Spinal cord (tissue), 9 donors: ENCODE measurements at regions not wholly inside any gene's neighbourhood (a gene's known extent, or its start where the extent isn't known, plus 50 kb on each side); places are given as distances from the start of the nearest gene placed in this dataset.

Source experiments
- DNase-seq, 6 donors: peaks; one replicate each; pipeline versions ENCODE4 v3.0.0 to v3.0.0-alpha.2; 2013 to 2015; ENCODE audit warnings: low spot score in 6 of 6, low read depth in 4 of 6
- H3K27ac ChIP-seq: one replicate; pipeline ENCODE4 v1.5.1; 2013; ENCODE audit warnings: low read depth, low read length, control low read depth
- H3K27me3 ChIP-seq: one replicate; pipeline ENCODE4 v1.6.1; 2013; ENCODE audit warnings: low read length; ENCODE audit not compliant: control insufficient read depth, insufficient read depth
- H3K36me3 ChIP-seq: one replicate; pipeline ENCODE4 v1.6.1; 2013; ENCODE audit warnings: low read length; ENCODE audit not compliant: control insufficient read depth, insufficient read depth
- H3K4me1 ChIP-seq: one replicate; pipeline ENCODE4 v1.6.1; 2013; ENCODE audit warnings: low read length; ENCODE audit not compliant: control insufficient read depth, insufficient read depth
- H3K4me3 ChIP-seq: one replicate; pipeline ENCODE4 v1.5.1; 2013; ENCODE audit warnings: low read depth, low read length, control low read depth
- H3K9me3 ChIP-seq: one replicate; pipeline ENCODE4 v1.6.1; 2013; ENCODE audit warnings: low read length; ENCODE audit not compliant: control insufficient read depth, insufficient read depth
- WGBS: methylation state at CpG from one replicate; pipeline ENCODE4 v1.1.5; 2013; ENCODE audit warnings: missing lambda C conversion rate; ENCODE audit not compliant: insufficient coverage; 5-methylcytosine and 5-hydroxymethylcytosine counted together
- donor health status: healthy.

GRCh38 chr3:106261915-106262683 lies 393.3 kb upstream of the CBLB start:
- Histone ChIP-seq H3K27me3 (no peaks in the 10 kb centered on the region), H3K36me3 (no peaks in the 10 kb centered on the region), H3K27ac (no peak overlapping the region), H3K9me3 (no peaks in the 10 kb centered on the region), H3K4me1 (no peaks in the 10 kb centered on the region), H3K4me3 (no peak overlapping the region)
- WGBS = 67% methylated on average over 1 of the region's 2 CpGs
- no peak for DNase-seq

DNA sequence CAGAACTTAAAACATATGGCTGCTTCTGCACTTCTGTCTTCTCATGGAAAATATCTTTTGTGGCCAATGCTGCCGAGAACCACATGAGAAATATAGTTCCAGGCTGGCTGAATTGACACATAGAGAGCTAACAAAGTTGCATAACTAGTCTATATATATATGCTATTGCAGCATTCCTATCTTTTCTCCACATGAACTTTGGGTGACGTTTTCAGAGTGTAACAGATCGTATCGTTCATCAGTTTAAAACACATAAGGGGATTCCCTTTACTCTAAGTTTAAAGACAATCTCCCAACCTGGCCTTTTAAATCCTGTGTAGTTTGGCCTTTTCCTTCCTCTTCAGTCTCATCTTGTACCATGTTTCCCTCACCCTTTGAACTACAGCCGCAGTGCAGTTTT lies 394.2 kb upstream of the CBLB start:
- H3K27me3 ChIP-seq = no peaks in the 10 kb centered on the region
- DNase-seq = peak in 1 of 6 donors; percentile 11
- H3K27ac ChIP-seq = no peak overlapping the region
- no peaks in the 10 kb centered on the region for H3K4me1 ChIP-seq
- no peaks in the 10 kb centered on the region for H3K9me3 ChIP-seq
- H3K36me3 ChIP-seq = no peaks in the 10 kb centered on the region
- no peak overlapping the region for H3K4me3 ChIP-seq
- WGBS = 100% methylated on average over 1 of the region's 5 CpGs

- Histone ChIP-seq H3K36me3 (no peaks in the 10 kb centered on the region), H3K4me1 (no peaks in the 10 kb centered on the region), H3K27me3 (no peaks in the 10 kb centered on the region), H3K27ac (no peak overlapping the region), H3K9me3 (no peaks in the 10 kb centered on the region), H3K4me3 (no peak overlapping the region)
- DNase-seq = no peak
Observed at GRCh38 chr3:106263546-106263945, 394.7 kb upstream of the CBLB start.

DNA sequence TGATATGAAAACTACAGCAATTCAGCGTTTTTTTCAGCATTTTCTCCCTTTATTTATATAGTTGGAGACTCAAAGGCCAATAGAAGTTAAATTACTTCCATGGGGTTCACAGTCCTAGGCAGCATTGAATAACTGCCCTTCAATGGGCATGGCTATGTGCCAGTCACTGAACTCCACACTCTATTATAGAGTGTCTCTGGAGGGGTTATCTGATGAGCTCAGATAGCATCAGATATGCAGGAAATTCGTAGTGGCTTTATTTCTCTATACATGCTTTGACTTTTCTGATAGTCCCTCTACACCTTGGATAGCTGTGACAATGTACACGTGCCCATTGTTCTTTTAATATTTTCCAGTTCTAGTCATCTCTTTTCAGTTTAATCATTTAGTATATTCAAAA lies 396.9 kb upstream of the CBLB start:
- no peak overlapping the region for H3K4me3 ChIP-seq
- no peaks in the 10 kb centered on the region for H3K4me1 ChIP-seq
- no peak overlapping the region for H3K27ac ChIP-seq
- H3K9me3 ChIP-seq = no peaks in the 10 kb centered on the region
- DNase-seq = peak in 1 of 6 donors; percentile 6
- no peaks in the 10 kb centered on the region for H3K36me3 ChIP-seq
- H3K27me3 ChIP-seq = no peaks in the 10 kb centered on the region
- WGBS = no CpG with 5 or more reads among the region's 3 CpGs

GRCh38 chr3:106268696-106269095 lies 399.9 kb upstream of the CBLB start:
- no CpG with 5 or more reads among the region's 4 CpGs for WGBS
- H3K4me3 ChIP-seq = no peak overlapping the region
- H3K27ac ChIP-seq = no peak overlapping the region
- H3K36me3 ChIP-seq = no peaks in the 10 kb centered on the region
- H3K27me3 ChIP-seq = no peaks in the 10 kb centered on the region
- H3K9me3 ChIP-seq = no peaks in the 10 kb centered on the region
- H3K4me1 ChIP-seq = no peaks in the 10 kb centered on the region
- no peak for DNase-seq

- no CpG with 5 or more reads among the region's 1 CpG for WGBS
- no peak overlapping the region for H3K27ac ChIP-seq
- no peaks in the 10 kb centered on the region for H3K27me3 ChIP-seq
- no peaks in the 10 kb centered on the region for H3K36me3 ChIP-seq
- H3K4me1 ChIP-seq = no peaks in the 10 kb centered on the region
- DNase-seq = no peak
- H3K9me3 ChIP-seq = no peaks in the 10 kb centered on the region
- no peak overlapping the region for H3K4me3 ChIP-seq
Observed at GRCh38 chr3:106272302-106272701, 403.5 kb upstream of the CBLB start.

- no peak for DNase-seq
- Histone ChIP-seq H3K4me3 (no peak overlapping the region), H3K27ac (no peak overlapping the region), H3K36me3 (no peaks in the 10 kb centered on the region), H3K4me1 (no peaks in the 10 kb centered on the region), H3K27me3 (no peaks in the 10 kb centered on the region), H3K9me3 (no peaks in the 10 kb centered on the region)
- WGBS = 50% methylated on average over 2 of the region's 5 CpGs
Observed at GRCh38 chr3:106275592-106275991, 406.8 kb upstream of the CBLB start.

GRCh38 chr3:106276151-106276550 lies 407.3 kb upstream of the CBLB start:
- no peaks in the 10 kb centered on the region for H3K9me3 ChIP-seq
- H3K27me3 ChIP-seq = no peaks in the 10 kb centered on the region
- no peaks in the 10 kb centered on the region for H3K4me1 ChIP-seq
- no peak overlapping the region for H3K4me3 ChIP-seq
- no peaks in the 10 kb centered on the region for H3K36me3 ChIP-seq
- no peak for DNase-seq
- H3K27ac ChIP-seq = no peak overlapping the region

DNA sequence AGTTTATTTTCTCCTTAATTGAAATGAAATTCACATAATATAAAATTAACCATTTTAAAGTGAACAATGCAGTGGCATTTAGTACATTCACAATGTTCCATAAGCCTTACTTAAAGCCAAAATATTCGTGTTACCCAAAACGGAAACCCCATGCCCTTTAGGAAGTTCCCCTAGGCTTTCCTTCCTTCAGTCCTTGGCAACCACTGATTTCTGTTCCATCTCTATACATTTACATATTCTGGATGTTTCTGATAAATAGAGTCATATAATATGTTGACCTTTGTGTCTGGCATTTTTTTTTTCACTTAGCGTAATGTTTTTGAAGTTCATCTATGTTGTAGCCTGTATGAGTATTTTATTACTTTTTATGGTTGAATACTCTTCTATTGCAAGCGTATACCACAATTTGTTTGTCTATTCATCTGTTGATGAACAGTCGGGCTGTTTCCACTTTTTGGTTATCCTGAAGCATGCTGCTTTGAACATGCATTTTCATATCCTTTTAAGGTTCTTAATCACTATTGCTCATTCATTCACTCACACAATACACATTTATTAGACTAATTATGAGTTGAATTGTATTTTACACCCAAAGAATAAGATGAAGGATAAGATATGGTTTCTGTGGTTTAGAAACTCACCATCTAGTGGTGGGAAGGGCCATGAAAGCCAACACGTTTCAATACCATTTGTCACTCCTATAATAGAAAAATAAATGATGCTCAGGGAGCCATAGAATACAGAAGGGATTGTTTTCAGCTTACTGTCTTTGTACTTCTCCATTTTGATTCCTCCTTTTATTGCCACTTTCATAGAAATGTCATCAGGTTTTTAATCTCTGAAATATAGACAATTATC lies 408.2 kb upstream of the CBLB start:
- H3K36me3 ChIP-seq = no peaks in the 10 kb centered on the region
- no peaks in the 10 kb centered on the region for H3K9me3 ChIP-seq
- WGBS = no CpG with 5 or more reads among the region's 6 CpGs
- H3K4me3 ChIP-seq = no peak overlapping the region
- no peak for DNase-seq
- no peaks in the 10 kb centered on the region for H3K27me3 ChIP-seq
- H3K27ac ChIP-seq = no peak overlapping the region
- no peaks in the 10 kb centered on the region for H3K4me1 ChIP-seq

GRCh38 chr3:106277731-106278130 lies 408.9 kb upstream of the CBLB start:
- WGBS = 100% methylated on average over 1 of the region's 1 CpG
- no peaks in the 10 kb centered on the region for H3K9me3 ChIP-seq
- H3K36me3 ChIP-seq = no peaks in the 10 kb centered on the region
- no peak for DNase-seq
- no peaks in the 10 kb centered on the region for H3K27me3 ChIP-seq
- H3K27ac ChIP-seq = no peak overlapping the region
- no peaks in the 10 kb centered on the region for H3K4me1 ChIP-seq
- no peak overlapping the region for H3K4me3 ChIP-seq
